Testis (tissue), 2 donors: ENCODE measurements at regions not wholly inside any gene's neighbourhood (a gene's known extent, or its start where the extent isn't known, plus 50 kb on each side); places are given as distances from the start of the nearest gene placed in this dataset.

Experiments used
- DNase-seq: peaks from one replicate; pipeline ENCODE4 v3.0.0-alpha.2; 2019
- H3K27ac ChIP-seq, 2 donors: fragments of 200-600 bp; sonication (generic); one replicate each; pipeline ENCODE4 v1.5.1; 2019
- H3K27me3 ChIP-seq: fragments of 200-600 bp; sonication (generic); one replicate; pipeline ENCODE4 v1.5.1; 2019
- H3K36me3 ChIP-seq: fragments of 200-600 bp; sonication (generic); one replicate; pipeline ENCODE4 v1.5.1; 2017; ENCODE audit warnings: low read depth; ENCODE audit errors: missing control alignments
- H3K4me1 ChIP-seq: fragments of 200-600 bp; sonication (generic); one replicate; pipeline ENCODE4 v1.5.1; 2019
- H3K4me3 ChIP-seq, 2 donors: fragments of 200-600 bp; sonication (generic); one replicate each; pipeline ENCODE4 v1.5.1; 2017 to 2019
- H3K9me3 ChIP-seq: fragments of 200-600 bp; sonication (generic); one replicate; pipeline ENCODE4 v1.5.1; 2017
- POLR2A ChIP-seq: fragments of 450-650 bp; IDR thresholded peaks from one replicate; pipeline ENCODE4 v1.6.1; 2017; ENCODE audit warnings: antibody characterized with exemption, mild to moderate bottlenecking, moderate library complexity
- WGBS, 2 donors: methylation state at CpG; one replicate each; pipeline ENCODE4 v1.1.5; 2018; 5-methylcytosine and 5-hydroxymethylcytosine counted together
- intact Hi-C: fragments of 100-400 bp; cut with DNase I; formaldehyde crosslinking; loops from one replicate; pipeline ENCODE4 v1.15.1; 2023; ENCODE audit warnings: low total_unique reads
- TF ChIP-seq, protein P1 (sequence below), 3 experiments: fragments of 450-650 bp in 2 of 3; fragments of 200-600 bp in 1 of 3; sonication (generic) in 1 of 3; IDR thresholded peaks; one replicate each; pipeline ENCODE4 v1.5.1; 2016 to 2019; ENCODE audit warnings: antibody characterized with exemption in 3 of 3, mild to moderate bottlenecking in 2 of 3, moderate library complexity in 1 of 3

DNA sequence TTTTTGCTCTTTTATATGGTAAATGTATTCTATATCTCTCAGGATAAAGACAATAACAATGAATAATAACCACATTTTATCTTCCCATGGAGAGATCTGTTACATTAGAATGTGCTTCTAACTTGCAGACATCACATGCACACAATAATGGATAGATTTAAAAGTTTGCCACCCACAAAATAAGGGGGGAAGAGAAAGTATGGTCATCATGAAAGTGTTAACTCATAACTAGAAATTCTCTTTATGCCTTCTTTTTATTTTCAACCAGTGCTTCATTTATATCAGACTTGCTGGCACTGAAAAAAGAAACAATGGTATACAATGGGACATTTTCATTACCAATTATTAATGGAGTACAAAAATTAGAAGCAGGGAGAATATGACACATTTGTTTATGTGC, 470.0 kb downstream of the FAT4 start:
- TF ChIP-seq, protein P1, sequence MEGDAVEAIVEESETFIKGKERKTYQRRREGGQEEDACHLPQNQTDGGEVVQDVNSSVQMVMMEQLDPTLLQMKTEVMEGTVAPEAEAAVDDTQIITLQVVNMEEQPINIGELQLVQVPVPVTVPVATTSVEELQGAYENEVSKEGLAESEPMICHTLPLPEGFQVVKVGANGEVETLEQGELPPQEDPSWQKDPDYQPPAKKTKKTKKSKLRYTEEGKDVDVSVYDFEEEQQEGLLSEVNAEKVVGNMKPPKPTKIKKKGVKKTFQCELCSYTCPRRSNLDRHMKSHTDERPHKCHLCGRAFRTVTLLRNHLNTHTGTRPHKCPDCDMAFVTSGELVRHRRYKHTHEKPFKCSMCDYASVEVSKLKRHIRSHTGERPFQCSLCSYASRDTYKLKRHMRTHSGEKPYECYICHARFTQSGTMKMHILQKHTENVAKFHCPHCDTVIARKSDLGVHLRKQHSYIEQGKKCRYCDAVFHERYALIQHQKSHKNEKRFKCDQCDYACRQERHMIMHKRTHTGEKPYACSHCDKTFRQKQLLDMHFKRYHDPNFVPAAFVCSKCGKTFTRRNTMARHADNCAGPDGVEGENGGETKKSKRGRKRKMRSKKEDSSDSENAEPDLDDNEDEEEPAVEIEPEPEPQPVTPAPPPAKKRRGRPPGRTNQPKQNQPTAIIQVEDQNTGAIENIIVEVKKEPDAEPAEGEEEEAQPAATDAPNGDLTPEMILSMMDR (IDR thresholded peaks at IDR 0.05) = no peak
- TF ChIP-seq POLR2A = no peak
- no peaks in the 10 kb centered on the region for H3K36me3 ChIP-seq
- no peak for DNase-seq
- intact Hi-C loops = no loop called here
- no peaks in the 10 kb centered on the region for H3K27me3 ChIP-seq
- H3K4me1 ChIP-seq = no peaks in the 10 kb centered on the region
- H3K27ac ChIP-seq = no peak overlapping the region
- no peaks in the 10 kb centered on the region for H3K9me3 ChIP-seq
- H3K4me3 ChIP-seq = no peak overlapping the region

DNA sequence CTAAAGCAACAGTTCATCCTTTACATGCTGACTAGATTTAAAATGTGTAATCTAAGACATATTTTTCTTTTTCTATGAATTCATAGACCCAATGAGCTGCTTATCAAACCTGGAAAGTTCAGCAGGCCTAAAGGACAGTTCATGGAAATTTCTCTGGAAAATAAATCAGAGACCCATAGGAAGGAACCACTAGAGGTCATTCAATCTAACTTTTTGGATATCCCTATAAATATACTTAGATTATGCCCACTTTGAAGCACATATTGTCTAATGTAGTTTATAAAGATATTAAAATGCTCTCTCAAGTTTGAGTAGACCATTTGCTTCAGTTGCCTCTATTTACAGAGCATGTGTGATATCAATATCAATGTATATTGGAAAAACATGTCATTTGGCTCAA, 473.0 kb downstream of the FAT4 start:
- no peak overlapping the region for H3K27ac ChIP-seq
- H3K36me3 ChIP-seq = no peaks in the 10 kb centered on the region
- H3K27me3 ChIP-seq = no peaks in the 10 kb centered on the region
- no peak overlapping the region for H3K4me3 ChIP-seq
- no peaks in the 10 kb centered on the region for H3K9me3 ChIP-seq
- TF ChIP-seq, protein P1 (IDR thresholded peaks at IDR 0.05) = no peak
- TF ChIP-seq POLR2A = no peak
- intact Hi-C loops = no loop called here
- no peaks in the 10 kb centered on the region for H3K4me1 ChIP-seq
- no peak for DNase-seq

DNA sequence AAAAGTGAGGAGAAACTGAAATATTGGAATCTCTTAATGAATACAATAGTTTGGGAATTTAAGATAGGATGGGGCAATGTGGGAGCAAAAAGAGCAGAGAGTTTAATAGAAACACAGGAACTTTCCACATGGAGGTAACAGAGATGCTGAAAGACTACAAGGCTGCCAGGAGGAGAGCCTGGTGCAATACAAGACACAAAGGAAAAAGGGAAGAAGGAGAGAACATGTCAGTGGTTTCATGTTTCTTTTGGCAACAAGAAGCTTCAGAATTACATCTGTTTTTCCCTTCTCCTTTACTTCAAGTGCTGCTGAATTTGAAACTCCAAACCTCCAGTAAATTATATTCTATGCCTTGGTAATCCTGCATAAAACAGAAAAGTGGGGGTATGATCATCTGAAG, 474.3 kb downstream of the FAT4 start:
- TF ChIP-seq, protein P1 (IDR thresholded peaks at IDR 0.05) = no peak
- no peak for TF ChIP-seq POLR2A
- Histone ChIP-seq H3K27ac (no peak overlapping the region), H3K27me3 (no peaks in the 10 kb centered on the region), H3K4me3 (no peak overlapping the region), H3K36me3 (no peaks in the 10 kb centered on the region), H3K9me3 (no peaks in the 10 kb centered on the region), H3K4me1 (no peaks in the 10 kb centered on the region)
- intact Hi-C loops = no loop called here
- DNase-seq = no peak

DNA sequence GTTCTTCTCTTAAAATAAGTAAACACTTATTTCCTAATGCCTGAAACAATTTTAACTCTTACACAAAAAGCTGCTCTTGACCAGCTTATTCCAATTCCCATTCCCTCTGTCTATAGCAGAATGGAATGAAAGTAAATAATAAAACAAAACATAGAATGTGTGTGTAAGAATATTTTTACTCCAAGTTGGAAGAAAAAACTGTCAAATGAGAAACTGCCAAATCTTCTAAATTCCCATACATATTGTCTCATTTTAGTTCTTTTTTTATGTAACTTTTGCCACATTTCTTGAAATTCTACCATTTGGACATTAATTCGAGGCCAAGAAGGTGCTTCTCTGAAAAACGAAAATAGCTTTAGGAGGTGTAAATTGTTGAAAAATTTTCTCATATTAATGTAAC, 477.1 kb downstream of the FAT4 start:
- no peak overlapping the region for H3K4me3 ChIP-seq
- no peak overlapping the region for H3K27ac ChIP-seq
- no peaks in the 10 kb centered on the region for H3K27me3 ChIP-seq
- no peaks in the 10 kb centered on the region for H3K4me1 ChIP-seq
- H3K9me3 ChIP-seq = no peaks in the 10 kb centered on the region
- DNase-seq = no peak
- WGBS, 2 donors = 85 to 87% methylated on average over 2 of the region's 2 CpGs
- intact Hi-C loops = no loop called here
- no peaks in the 10 kb centered on the region for H3K36me3 ChIP-seq
- no peak for TF ChIP-seq POLR2A
- TF ChIP-seq, protein P1 (IDR thresholded peaks at IDR 0.05) = no peak

DNA sequence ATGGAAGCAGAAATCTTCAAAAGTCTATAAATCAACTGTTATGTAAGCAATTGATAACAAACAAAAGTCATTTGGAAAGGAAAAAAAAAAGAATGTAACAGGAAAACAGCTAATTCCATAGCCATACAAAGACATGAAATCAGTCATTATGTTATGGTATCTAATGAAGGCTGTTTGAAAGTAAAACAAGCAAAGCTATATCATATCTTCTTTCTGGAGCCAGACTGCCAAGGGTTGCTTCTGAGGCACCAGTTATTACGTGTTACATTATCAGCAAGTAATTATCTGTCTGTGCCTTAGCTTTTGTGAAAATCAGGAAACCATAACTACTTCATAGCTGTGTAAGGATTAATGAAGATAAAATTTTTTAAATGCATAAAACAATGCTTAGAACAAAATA, 480.2 kb downstream of the FAT4 start:
- H3K4me3 ChIP-seq = no peak overlapping the region
- no peaks in the 10 kb centered on the region for H3K27me3 ChIP-seq
- no peaks in the 10 kb centered on the region for H3K9me3 ChIP-seq
- DNase-seq = no peak
- TF ChIP-seq, protein P1 (IDR thresholded peaks at IDR 0.05) = no peak
- TF ChIP-seq POLR2A = no peak
- no peaks in the 10 kb centered on the region for H3K4me1 ChIP-seq
- intact Hi-C loops = no loop called here
- H3K27ac ChIP-seq = no peak overlapping the region
- 57 to 78% methylated on average over 1 of the region's 1 CpG for WGBS, 2 donors
- H3K36me3 ChIP-seq = no peaks in the 10 kb centered on the region
